HepG2 (cell line): ENCODE measurements at regions not wholly inside any gene's neighbourhood (a gene's known extent, or its start where the extent isn't known, plus 50 kb on each side); places are given as distances from the start of the nearest gene placed in this dataset.

Source experiments
- ATF7 ChIP-seq, 2 experiments: fragments of 450-650 bp in 1 of 2; sonication (generic) in 1 of 2; formaldehyde crosslinking in 1 of 2; IDR thresholded peaks; 2 replicates each; pipeline versions ENCODE4 v1.4.0 to v1.6.1; 2016 to 2020; ENCODE audit warnings: antibody characterized with exemption in 1 of 2, mild to moderate bottlenecking in 1 of 2, missing genetic modification reagents in 1 of 2
- CAMTA2 ChIP-seq: sonication (generic); formaldehyde crosslinking; IDR thresholded peaks from 2 replicates; pipeline ENCODE4 v1.4.0; 2020; ENCODE audit warnings: mild to moderate bottlenecking, missing genetic modification reagents, borderline replicate concordance
- FOXA1 ChIP-seq, 2 experiments: fragments of 450-650 bp in 1 of 2; sonication (generic) in 1 of 2; formaldehyde crosslinking in 1 of 2; IDR thresholded peaks; 2 replicates each; pipeline versions ENCODE4 v1.4.0 to v1.6.1; 2016 to 2020; ENCODE audit warnings: missing genetic modification reagents in 1 of 2
- FOXJ3 ChIP-seq: sonication (generic); formaldehyde crosslinking; IDR thresholded peaks from 2 replicates; pipeline ENCODE4 v1.4.0; 2020; ENCODE audit warnings: missing genetic modification reagents, mild to moderate bottlenecking, borderline replicate concordance
- FOXM1 ChIP-seq: sonication (generic); formaldehyde crosslinking; IDR thresholded peaks from 2 replicates; pipeline ENCODE4 v1.5.0; 2020; ENCODE audit warnings: missing genetic modification reagents
- FOXP1 ChIP-seq, 2 experiments: fragments of 450-650 bp in 1 of 2; IDR thresholded peaks; 2 replicates each; pipeline ENCODE4 v1.6.1; 2017 to 2018; ENCODE audit warnings: antibody characterized with exemption in 1 of 2
- JUN ChIP-seq: sonication (generic); formaldehyde crosslinking; IDR thresholded peaks from 2 replicates; pipeline ENCODE4 v1.4.0; 2020; ENCODE audit warnings: mild to moderate bottlenecking, missing genetic modification reagents
- MED8 ChIP-seq: sonication (generic); formaldehyde crosslinking; IDR thresholded peaks from 2 replicates; pipeline ENCODE4 v1.8.1; 2023; ENCODE audit warnings: mild to moderate bottlenecking, missing genetic modification reagents; ENCODE audit not compliant: insufficient replicate concordance
- SYNCRIP ChIP-seq: fragments of 200-400 bp; formaldehyde crosslinking; IDR thresholded peaks from 2 replicates; pipeline ENCODE4 v1.6.1; 2018; ENCODE audit warnings: mild to moderate bottlenecking, low read depth, low read length; ENCODE audit not compliant: insufficient read depth
- TBL1XR1 ChIP-seq: fragments of 150-350 bp; IDR thresholded peaks from 2 replicates; pipeline ENCODE4 v1.6.1; 2014; ENCODE audit warnings: borderline replicate concordance, low read length; ENCODE audit not compliant: partially characterized antibody
- ZNF121 ChIP-seq: sonication (generic); formaldehyde crosslinking; IDR thresholded peaks from 2 replicates; pipeline ENCODE4 v1.5.0; 2020; ENCODE audit warnings: mild to moderate bottlenecking, missing genetic modification reagents
- ZNF160 ChIP-seq: sonication (generic); formaldehyde crosslinking; IDR thresholded peaks from 2 replicates; pipeline ENCODE4 v1.8.0; 2022; ENCODE audit warnings: mild to moderate bottlenecking, inconsistent platforms, missing genetic modification reagents
- ZNF607 ChIP-seq: sonication (generic); formaldehyde crosslinking; IDR thresholded peaks from 2 replicates; pipeline ENCODE4 v1.5.1; 2020; ENCODE audit warnings: missing genetic modification reagents, mild to moderate bottlenecking, borderline replicate concordance
- ZNF891 ChIP-seq: sonication (generic); formaldehyde crosslinking; IDR thresholded peaks from 2 replicates; pipeline ENCODE4 v1.5.0; 2020; ENCODE audit warnings: mild to moderate bottlenecking, missing genetic modification reagents
- TF ChIP-seq, protein P1 (sequence below): sonication (generic); formaldehyde crosslinking; IDR thresholded peaks from 2 replicates; pipeline ENCODE4 v1.8.0; 2022; ENCODE audit warnings: mild to moderate bottlenecking, missing genetic modification reagents, moderate library complexity
- TF ChIP-seq, protein P2 (sequence below): sonication (generic); formaldehyde crosslinking; IDR thresholded peaks from 2 replicates; pipeline ENCODE4 v1.4.0; 2020; ENCODE audit warnings: missing genetic modification reagents
- TF ChIP-seq, protein P3 (sequence below), 2 experiments: sonication (generic) in 1 of 2; formaldehyde crosslinking in 1 of 2; IDR thresholded peaks; 2 replicates each; pipeline versions ENCODE4 v1.4.0 to v1.6.1; 2018 to 2020; ENCODE audit warnings: missing genetic modification reagents in 2 of 2, borderline replicate concordance in 1 of 2, low read depth in 1 of 2, mild to moderate bottlenecking in 1 of 2, missing biosample characterization in 1 of 2
- TF ChIP-seq, protein P4 (sequence below): sonication (generic); formaldehyde crosslinking; IDR thresholded peaks from 2 replicates; pipeline ENCODE4 v1.5.1; 2020; ENCODE audit warnings: missing genetic modification reagents, mild to moderate bottlenecking, borderline replicate concordance
- TF ChIP-seq, protein P5 (sequence below): IDR thresholded peaks from 2 replicates; pipeline ENCODE4 v1.6.1; 2016; ENCODE audit warnings: control low read depth
- TF ChIP-seq, protein P6 (sequence below): sonication (generic); formaldehyde crosslinking; IDR thresholded peaks from 2 replicates; pipeline ENCODE4 v1.5.0; 2020; ENCODE audit warnings: missing genetic modification reagents
- TF ChIP-seq, protein P7 (sequence below): IDR thresholded peaks from 2 replicates; pipeline ENCODE4 v1.6.1; 2016

DNA sequence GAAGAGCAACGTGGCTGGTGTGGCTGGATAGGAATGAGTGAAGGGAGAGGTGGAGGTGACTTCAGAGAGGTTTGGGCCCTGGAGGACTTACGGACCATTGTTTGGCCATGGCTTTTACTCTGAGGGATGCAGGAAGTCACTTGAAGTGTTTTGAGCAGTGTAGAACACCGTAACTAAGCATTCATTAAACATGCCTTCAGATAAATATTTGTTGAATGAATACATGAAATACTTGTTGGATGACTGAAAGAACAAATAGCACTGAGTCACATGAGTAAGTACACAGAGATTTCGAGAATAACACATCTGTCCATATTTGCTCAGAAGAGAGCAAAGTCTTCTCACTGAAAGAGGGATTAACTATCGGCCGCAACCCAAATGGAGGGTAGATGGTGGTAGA, 182.7 kb upstream of the SNX19 start (continued):
- TF ChIP-seq ZNF891 (no peak), FOXM1 (CRISPR knock-in tag) (no peak), MED8 (CRISPR knock-in tag) (no peak), CAMTA2 (no peak), TBL1XR1 (no peak), FOXP1 (IDR thresholded peaks at IDR 0.05) (no peak), FOXP1 (CRISPR knock-in tag; IDR thresholded peaks at IDR 0.05) (peak; percentile 44; the same call in 1 of the 2 replicates), FOXJ3 (CRISPR knock-in tag) (no peak), ATF7 (IDR thresholded peaks at IDR 0.05) (no peak), ATF7 (CRISPR knock-in tag; IDR thresholded peaks at IDR 0.05) (no peak), ZNF607 (CRISPR knock-in tag) (no peak), ZNF121 (no peak), JUN (CRISPR knock-in tag) (peak; percentile 72; the same call in 1 of the 2 replicates), SYNCRIP (no peak), FOXA1 (IDR thresholded peaks at IDR 0.05) (peak; percentile 84), FOXA1 (CRISPR knock-in tag; IDR thresholded peaks at IDR 0.05) (peak; percentile 81), ZNF160 (CRISPR knock-in tag) (no peak)
- TF ChIP-seq, protein P1, sequence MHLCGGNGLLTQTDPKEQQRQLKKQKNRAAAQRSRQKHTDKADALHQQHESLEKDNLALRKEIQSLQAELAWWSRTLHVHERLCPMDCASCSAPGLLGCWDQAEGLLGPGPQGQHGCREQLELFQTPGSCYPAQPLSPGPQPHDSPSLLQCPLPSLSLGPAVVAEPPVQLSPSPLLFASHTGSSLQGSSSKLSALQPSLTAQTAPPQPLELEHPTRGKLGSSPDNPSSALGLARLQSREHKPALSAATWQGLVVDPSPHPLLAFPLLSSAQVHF (CRISPR knock-in tag): no peak
- TF ChIP-seq, protein P2, sequence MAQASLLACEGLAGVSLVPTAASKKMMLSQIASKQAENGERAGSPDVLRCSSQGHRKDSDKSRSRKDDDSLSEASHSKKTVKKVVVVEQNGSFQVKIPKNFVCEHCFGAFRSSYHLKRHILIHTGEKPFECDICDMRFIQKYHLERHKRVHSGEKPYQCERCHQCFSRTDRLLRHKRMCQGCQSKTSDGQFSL (CRISPR knock-in tag): no peak
- TF ChIP-seq, protein P3, sequence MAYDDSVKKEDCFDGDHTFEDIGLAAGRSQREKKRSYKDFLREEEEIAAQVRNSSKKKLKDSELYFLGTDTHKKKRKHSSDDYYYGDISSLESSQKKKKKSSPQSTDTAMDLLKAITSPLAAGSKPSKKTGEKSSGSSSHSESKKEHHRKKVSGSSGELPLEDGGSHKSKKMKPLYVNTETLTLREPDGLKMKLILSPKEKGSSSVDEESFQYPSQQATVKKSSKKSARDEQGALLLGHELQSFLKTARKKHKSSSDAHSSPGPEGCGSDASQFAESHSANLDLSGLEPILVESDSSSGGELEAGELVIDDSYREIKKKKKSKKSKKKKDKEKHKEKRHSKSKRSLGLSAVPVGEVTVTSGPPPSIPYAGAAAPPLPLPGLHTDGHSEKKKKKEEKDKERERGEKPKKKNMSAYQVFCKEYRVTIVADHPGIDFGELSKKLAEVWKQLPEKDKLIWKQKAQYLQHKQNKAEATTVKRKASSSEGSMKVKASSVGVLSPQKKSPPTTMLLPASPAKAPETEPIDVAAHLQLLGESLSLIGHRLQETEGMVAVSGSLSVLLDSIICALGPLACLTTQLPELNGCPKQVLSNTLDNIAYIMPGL (CRISPR knock-in tag; IDR thresholded peaks at IDR 0.05; ENCODE audit: borderline replicate concordance in 1 of 2, low read depth in 1 of 2): no peak
- TF ChIP-seq, protein P4, sequence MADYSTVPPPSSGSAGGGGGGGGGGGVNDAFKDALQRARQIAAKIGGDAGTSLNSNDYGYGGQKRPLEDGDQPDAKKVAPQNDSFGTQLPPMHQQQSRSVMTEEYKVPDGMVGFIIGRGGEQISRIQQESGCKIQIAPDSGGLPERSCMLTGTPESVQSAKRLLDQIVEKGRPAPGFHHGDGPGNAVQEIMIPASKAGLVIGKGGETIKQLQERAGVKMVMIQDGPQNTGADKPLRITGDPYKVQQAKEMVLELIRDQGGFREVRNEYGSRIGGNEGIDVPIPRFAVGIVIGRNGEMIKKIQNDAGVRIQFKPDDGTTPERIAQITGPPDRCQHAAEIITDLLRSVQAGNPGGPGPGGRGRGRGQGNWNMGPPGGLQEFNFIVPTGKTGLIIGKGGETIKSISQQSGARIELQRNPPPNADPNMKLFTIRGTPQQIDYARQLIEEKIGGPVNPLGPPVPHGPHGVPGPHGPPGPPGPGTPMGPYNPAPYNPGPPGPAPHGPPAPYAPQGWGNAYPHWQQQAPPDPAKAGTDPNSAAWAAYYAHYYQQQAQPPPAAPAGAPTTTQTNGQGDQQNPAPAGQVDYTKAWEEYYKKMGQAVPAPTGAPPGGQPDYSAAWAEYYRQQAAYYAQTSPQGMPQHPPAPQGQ (CRISPR knock-in tag): no peak
- TF ChIP-seq, protein P5, sequence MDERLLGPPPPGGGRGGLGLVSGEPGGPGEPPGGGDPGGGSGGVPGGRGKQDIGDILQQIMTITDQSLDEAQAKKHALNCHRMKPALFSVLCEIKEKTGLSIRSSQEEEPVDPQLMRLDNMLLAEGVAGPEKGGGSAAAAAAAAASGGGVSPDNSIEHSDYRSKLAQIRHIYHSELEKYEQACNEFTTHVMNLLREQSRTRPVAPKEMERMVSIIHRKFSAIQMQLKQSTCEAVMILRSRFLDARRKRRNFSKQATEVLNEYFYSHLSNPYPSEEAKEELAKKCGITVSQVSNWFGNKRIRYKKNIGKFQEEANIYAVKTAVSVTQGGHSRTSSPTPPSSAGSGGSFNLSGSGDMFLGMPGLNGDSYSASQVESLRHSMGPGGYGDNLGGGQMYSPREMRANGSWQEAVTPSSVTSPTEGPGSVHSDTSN (CRISPR knock-in tag): no peak
- TF ChIP-seq, protein P6, sequence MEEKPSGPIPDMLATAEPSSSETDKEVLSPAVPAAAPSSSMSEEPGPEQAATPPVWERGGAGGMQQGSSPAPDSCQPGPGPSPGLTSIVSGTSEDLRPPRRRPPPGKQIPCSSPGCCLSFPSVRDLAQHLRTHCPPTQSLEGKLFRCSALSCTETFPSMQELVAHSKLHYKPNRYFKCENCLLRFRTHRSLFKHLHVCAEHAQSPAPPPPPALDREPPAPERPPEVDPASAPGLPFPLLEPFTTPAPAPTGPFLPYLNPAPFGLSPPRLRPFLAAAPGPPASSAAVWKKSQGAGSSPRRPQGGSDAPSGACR (CRISPR knock-in tag): no peak
- TF ChIP-seq, protein P7, sequence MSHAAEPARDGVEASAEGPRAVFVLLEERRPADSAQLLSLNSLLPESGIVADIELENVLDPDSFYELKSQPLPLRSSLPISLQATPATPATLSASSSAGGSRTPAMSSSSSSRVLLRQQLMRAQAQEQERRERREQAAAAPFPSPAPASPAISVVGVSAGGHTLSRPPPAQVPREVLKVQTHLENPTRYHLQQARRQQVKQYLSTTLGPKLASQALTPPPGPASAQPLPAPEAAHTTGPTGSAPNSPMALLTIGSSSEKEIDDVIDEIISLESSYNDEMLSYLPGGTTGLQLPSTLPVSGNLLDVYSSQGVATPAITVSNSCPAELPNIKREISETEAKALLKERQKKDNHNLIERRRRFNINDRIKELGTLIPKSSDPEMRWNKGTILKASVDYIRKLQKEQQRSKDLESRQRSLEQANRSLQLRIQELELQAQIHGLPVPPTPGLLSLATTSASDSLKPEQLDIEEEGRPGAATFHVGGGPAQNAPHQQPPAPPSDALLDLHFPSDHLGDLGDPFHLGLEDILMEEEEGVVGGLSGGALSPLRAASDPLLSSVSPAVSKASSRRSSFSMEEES (CRISPR knock-in tag): peak; percentile 83; the same call in 1 of the 2 replicates
